GM18951 (cell line): ENCODE measurements at regions not wholly inside any gene's neighbourhood (a gene's known extent, or its start where the extent isn't known, plus 50 kb on each side); places are given as distances from the start of the nearest gene placed in this dataset.
"Not testable (repeated sequence)": the region's sequence is repeated elsewhere in the genome, so short reads cannot be mapped to it uniquely, and the experiment has no call there.

Experiments
- POLR2A ChIP-seq: IDR thresholded peaks from 4 replicates; pipeline ENCODE4 v1.6.1; 2011; ENCODE audit warnings: mild to moderate bottlenecking; ENCODE audit not compliant: insufficient read length, insufficient read depth; ENCODE audit errors: extremely low read depth
- in situ Hi-C: fragments of 300-500 bp; cut with MboI; formaldehyde crosslinking; loops from one replicate; pipeline ENCODE4 v1.12.0; 2022; ENCODE audit warnings: low sequenced_read_pairs, mixed read lengths, inconsistent platforms; ENCODE audit not compliant: unreplicated experiment

DNA sequence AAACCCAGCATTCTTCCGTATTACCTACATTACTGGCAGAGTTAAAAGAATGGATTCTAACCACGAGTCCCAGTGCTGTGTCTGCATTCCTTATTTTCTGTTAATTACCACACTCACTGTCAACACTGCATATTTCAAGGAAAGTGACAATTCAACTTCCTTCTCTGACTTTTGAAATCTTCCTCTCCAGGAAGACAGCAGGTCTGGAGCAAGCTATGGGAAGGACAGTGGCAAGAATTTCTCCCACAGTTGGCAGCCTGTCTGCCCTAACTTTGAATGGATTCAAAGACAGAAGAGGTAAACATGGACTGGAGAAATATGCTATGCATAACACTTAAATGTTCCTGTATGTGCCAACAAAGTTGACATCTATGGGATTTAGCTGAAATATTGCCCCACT lies 700.5 kb upstream of the CHAC2 start:
- in situ Hi-C loops, result no loop called here
- TF ChIP-seq POLR2A, result no peak

DNA sequence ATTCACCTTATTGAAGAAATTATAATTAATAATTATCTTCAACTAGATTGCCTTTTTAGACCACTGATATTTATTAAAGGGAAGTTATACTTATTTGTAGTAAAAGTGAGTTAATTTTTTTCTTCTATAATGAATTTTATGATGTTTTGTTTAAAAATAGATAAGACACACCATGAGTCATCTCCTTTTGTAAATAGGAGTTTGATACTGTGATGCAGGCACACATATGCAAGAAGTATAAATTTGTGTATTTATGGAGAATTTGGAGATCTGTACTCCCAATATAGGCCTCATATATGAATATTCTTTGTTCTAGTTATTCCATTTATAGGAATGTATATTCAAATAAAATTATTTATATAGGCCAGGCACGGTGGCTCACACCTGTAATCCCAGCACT lies 703.5 kb upstream of the CHAC2 start:
- TF ChIP-seq POLR2A, result no peak
- in situ Hi-C loops, result no loop called here

DNA sequence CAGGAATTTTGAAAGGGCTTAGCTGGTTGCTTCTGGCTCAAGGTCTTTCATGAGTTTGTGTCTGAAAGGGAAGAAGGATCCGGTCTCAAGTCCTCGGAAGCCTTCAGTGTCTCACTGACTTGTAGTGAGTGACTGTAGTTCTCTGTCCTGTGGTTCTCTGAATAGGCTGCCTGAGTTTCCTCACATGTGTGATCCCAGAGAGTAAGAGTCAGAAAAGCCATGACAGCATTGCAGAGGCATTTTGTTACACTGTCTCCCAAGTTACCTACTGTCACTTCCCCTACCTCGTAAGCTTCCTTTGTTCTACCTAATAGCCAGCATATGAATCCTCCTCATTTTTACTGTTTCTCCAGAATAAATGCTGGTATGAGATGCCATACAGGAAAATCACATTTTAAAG lies 709.1 kb upstream of the CHAC2 start:
- no peak for TF ChIP-seq POLR2A
- in situ Hi-C loops, result no loop called here

DNA sequence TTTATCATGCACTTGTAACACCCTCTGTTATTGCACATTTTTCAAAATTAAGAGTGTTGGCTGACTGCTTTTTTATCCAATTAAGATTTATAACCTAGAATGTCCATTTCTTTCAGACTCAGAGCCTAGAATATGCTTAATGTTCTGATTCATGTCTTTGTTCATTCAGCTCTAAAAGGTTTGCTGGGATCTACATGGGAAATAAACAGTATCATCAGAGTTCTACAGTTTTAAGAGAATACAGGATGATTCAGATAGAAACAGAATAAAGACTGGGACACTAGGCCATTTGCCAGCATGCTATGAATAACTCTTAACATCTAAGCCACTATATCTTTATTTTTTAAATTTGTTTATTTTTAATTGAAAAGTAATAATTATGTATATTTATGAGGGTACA lies 713.7 kb upstream of the CHAC2 start:
- no peak for TF ChIP-seq POLR2A
- in situ Hi-C loops, result no loop called here

DNA sequence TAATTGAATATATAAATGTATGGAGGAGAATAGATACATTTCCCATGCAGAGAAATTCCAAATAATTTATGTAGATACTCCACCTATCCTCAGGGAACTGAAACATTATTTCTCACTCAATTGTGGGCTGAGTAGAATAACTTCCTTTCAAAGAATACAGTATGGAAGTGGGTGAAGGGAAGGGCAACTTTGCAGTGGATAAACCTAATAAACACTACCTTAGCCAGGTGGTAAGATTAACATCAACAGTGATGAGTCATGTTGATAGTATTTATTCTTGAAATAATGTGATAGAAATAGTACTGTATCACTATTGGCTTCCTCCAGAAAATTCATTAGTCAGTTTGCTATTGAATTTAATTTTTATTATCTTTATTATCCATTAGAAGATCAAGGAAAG lies 716.4 kb upstream of the CHAC2 start:
- TF ChIP-seq POLR2A, result no peak
- in situ Hi-C loops, result no loop called here

DNA sequence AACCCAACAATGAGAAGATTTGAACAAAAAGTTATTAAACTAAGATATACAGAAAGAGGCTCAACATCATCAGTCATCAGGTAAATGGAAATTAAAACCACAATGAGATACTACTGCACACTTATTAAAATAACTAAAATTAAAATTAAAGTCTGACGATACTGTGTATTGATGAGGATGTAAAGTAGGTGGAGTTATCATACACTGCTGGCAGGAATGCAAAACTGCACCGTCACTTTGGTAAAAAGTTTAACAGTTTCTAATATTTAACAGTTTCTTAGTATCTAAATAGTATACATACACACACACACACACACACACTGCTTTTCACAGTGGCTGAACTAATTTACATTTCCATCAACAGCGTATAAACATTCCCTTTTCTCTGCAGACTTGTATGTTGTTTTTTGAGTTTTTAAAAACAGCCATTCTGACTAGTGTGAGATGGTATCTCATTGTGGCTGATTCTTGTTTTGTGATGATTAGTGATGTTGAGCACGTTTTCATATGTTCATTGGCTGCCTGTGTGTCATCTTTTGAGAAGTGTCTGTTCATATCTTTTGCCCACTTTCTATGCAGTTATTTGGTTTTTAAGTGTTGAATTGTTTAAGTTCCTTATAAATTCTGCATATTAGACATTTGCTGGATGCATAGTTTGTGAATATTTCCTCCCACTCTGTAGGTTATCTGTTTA lies 726.9 kb upstream of the CHAC2 start:
- TF ChIP-seq POLR2A, result no peak
- in situ Hi-C loops, result no loop called here

DNA sequence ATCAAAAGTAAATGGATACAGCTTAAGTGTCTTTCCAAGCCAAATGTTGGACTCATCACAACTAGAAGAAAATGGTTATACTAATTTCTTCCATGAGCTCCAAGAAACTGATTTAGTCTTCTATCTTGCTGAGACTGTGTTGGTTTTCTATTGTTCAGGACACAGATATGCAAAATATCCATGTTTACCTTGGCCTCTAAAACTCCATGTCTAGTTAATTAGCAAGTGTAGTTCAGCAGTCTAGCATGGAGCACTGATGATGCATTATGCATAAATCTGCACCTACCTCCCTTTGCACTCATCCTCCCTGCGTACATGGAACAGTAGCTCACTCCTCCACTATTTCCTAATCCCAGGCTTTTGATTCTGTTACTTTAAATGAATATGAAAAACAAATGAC lies 731.4 kb upstream of the CHAC2 start:
- TF ChIP-seq POLR2A, result no peak
- in situ Hi-C loops, result no loop called here

DNA sequence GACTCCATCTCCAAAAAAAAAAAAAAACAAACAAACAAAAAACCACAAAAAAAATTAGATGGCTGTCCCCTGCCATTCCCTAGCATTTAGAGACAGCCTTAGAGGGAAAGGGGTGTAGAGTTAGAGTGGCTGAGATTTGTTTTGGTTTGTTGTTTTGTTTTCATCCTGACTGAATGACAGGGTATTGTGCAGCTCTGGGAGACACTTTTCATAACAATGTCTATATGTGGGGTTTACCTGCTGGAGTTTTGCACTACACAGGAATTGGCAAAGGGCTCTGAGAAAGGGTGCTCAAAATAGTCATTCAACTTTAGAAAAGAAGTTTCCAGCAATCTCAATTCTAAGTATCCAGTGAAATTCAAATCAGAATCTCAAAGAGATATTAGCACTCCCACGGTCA lies 732.5 kb upstream of the CHAC2 start:
- no peak for TF ChIP-seq POLR2A
- in situ Hi-C loops, result no loop called here

DNA sequence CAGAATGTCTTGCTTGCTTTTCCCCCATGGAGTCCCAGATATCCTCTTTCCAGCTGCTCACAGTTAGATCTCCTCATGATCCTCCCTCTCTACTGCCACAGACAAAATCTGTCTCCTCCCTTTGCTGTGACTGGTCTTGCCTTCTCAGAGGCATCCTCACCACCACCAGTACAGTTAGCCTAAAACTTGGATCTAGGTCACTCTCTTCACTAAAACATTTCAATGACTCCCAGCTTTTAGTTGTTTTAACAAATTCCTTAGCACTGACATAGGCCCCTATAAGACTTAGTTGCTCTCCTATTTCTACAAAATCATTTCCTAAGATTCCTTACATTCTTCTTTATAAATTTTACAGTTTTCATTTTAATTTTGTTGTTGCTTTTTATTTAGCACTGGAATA lies 734.2 kb upstream of the CHAC2 start:
- no peak for TF ChIP-seq POLR2A
- in situ Hi-C loops, result no loop called here

DNA sequence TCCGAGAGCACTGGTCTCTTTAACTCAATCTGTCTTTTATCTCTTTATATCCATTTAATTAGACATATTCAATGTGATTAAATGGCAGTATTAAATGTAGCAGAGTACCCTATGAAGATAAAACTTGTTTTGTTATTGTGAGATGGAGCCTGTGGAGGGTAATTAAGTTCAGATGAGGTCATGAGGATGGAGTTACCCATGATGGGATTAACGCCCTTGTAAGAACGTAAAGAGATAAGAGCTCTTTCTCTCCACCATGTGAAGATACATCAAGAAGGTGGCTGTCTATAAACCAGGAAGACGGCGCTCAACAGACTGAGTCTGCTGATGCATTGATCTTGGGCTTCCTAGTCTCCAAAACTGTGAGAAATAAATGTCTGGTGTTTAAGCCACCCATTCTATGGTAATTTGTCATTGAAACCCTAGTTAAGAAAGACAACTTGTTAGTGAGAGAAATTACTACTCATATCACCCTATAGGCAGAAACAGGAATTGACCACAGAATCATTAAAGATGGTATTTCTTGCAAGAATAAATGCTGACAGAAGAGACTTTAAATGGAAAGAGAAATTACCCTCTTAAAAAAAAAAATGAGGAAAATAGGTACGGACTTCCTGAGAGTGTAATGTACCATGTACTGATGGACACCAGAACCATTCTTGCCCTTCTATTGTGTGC lies 738.7 kb upstream of the CHAC2 start:
- TF ChIP-seq POLR2A, result no peak
- in situ Hi-C loops, result no loop called here

DNA sequence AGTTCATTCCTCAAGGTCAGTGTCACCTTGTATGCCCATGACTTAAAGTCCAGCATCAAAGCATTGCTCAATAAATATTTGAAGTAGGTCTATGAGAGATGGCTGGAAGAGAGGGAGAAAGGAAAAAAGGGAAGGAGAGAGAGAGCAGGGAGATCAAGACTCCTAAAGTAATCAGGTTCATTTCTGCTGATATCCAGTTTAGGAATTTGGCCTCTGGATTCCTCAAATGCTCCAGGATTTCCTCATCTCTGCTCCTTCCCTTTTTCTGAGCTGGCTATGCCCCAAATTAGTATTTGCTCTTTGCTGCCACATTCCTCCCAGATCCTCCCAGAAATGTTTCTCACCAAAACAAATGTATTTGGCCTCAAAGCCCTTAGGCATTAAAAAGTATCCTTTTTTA lies 739.4 kb upstream of the CHAC2 start:
- in situ Hi-C loops, result no loop called here
- no peak for TF ChIP-seq POLR2A

DNA sequence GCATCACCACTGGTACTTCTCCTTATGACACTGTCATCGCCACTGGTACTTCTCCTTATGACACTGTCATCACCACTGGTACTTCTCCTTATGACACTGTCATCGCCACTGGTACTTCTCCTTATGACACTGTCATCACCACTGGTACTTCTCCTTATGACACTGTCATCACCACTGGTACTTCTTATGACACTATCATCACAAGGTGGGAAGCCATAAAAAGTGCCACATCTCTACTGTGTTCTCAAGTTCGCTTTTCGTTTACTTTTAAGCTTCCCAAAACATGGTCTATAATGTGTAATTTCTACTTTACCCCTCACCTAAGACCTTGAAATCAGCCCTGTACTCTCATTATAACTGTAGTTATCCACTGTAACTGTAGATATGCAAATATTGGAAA lies 745.4 kb upstream of the CHAC2 start:
- in situ Hi-C loops, result not testable (repeated sequence)

DNA sequence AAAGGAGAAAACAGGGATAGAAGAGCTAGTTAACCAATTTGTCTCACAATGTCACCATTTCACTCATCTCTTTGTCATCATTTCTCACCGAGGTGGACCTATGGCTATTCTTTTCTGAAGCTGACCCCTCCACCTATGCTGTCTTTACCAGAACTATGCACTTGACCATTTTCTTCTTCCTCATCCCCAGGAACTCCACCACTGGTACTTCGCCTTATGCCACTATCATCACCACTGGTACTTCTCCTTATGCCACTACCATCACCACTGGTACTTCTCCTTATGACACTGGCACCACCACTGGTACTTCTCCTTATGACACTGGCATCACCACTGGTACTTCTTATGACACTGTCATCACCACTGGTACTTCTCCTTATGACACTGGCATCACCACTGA lies 745.8 kb upstream of the CHAC2 start:
- no peak for TF ChIP-seq POLR2A
- in situ Hi-C loops, result no loop called here

DNA sequence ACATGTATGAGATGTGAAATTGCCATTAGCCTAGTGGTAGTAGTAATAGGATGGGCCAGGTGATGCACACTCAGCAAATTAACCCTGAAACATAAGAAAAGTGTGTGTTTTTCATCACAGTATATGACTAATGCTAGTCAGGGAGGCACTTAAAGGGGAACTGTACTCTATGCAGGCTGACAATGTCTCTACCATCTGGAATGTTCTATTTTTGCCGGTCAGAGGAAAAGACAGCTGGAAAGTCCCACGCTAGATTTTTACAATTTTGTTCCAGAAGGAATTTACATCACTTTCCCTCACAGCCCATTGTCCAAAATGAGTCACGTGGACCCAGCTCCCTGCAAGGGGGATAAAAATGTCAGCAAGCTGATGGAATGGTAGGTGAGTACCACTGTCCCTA lies 746.3 kb upstream of the CHAC2 start:
- in situ Hi-C loops, result no loop called here
- TF ChIP-seq POLR2A, result no peak
